Peyer's patch (tissue), 4 donors: ENCODE measurements at regions not wholly inside any gene's neighbourhood (a gene's known extent, or its start where the extent isn't known, plus 50 kb on each side); places are given as distances from the start of the nearest gene placed in this dataset.

ENCODE experiments used
- DNase-seq, 3 donors: peaks; one replicate each; pipeline ENCODE4 v3.0.0-alpha.2; 2017 to 2019
- H3K27ac ChIP-seq, 4 donors: fragments of 200-600 bp; sonication (generic); one replicate each; pipeline ENCODE4 v1.5.1; 2016 to 2019
- H3K27me3 ChIP-seq, 2 donors: fragments of 200-600 bp; sonication (generic); one replicate each; pipeline ENCODE4 v1.5.1; 2019
- H3K36me3 ChIP-seq, 3 donors: fragments of 200-600 bp; sonication (generic); one replicate each; pipeline ENCODE4 v1.5.1; 2016 to 2019
- H3K4me1 ChIP-seq, 4 donors: fragments of 200-600 bp; sonication (generic); one replicate each; pipeline ENCODE4 v1.5.1; 2016 to 2019
- H3K4me3 ChIP-seq, 4 donors: fragments of 200-600 bp; sonication (generic); 1 replicate in 3 of 4; 2 replicates in 1 of 4; pipeline ENCODE4 v1.5.1; 2016 to 2019; ENCODE audit warnings: mild to moderate bottlenecking in 1 of 4
- H3K9me3 ChIP-seq, 4 donors: fragments of 200-600 bp; sonication (generic); one replicate each; pipeline ENCODE4 v1.5.1; 2016 to 2019; ENCODE audit warnings: mild to moderate bottlenecking in 1 of 4
- CTCF ChIP-seq, 6 experiments: fragments of 450-650 bp in 4 of 6; fragments of 200-600 bp in 2 of 6; sonication (generic) in 1 of 6; IDR thresholded peaks; one replicate each; pipeline ENCODE4 v1.5.1; 2017 to 2019; ENCODE audit warnings: antibody characterized with exemption in 6 of 6, mild to moderate bottlenecking in 3 of 6, moderate library complexity in 1 of 6
- POLR2A ChIP-seq, 2 donors: fragments of 450-650 bp; IDR thresholded peaks; one replicate each; pipeline ENCODE4 v1.5.1; 2017; ENCODE audit warnings: antibody characterized with exemption in 2 of 2, mild to moderate bottlenecking in 2 of 2, moderate library complexity in 2 of 2

- no peaks in the 10 kb centered on the region for H3K27me3 ChIP-seq
- H3K27ac ChIP-seq, result no peak overlapping the region
- H3K9me3 ChIP-seq, result no peaks in the 10 kb centered on the region
- no peak overlapping the region for H3K4me3 ChIP-seq
- no peaks in the 10 kb centered on the region for H3K36me3 ChIP-seq
- no peak for DNase-seq
- TF ChIP-seq CTCF (IDR thresholded peaks at IDR 0.05), result no peak
- TF ChIP-seq POLR2A (IDR thresholded peaks at IDR 0.05), result no peak
- peaks cover 0 to 5% (median 0%) of the 10 kb centered on the region in 4 donors for H3K4me1 ChIP-seq
These were observed 50.8 kb upstream of the ANP32A start for GRCh38 chr15:68871507-68871906.

GRCh38 chr15:68874788-68875187 is 54.1 kb upstream of the ANP32A start:
- no peaks in the 10 kb centered on the region for H3K27me3 ChIP-seq
- H3K36me3 ChIP-seq, result no peaks in the 10 kb centered on the region
- H3K27ac ChIP-seq, result no peak overlapping the region
- DNase-seq, result no peak
- no peaks in the 10 kb centered on the region for H3K9me3 ChIP-seq
- TF ChIP-seq CTCF (IDR thresholded peaks at IDR 0.05), result no peak
- H3K4me1 ChIP-seq, result peaks cover 0 to 5% (median 0%) of the 10 kb centered on the region in 4 donors
- no peak overlapping the region for H3K4me3 ChIP-seq

DNA sequence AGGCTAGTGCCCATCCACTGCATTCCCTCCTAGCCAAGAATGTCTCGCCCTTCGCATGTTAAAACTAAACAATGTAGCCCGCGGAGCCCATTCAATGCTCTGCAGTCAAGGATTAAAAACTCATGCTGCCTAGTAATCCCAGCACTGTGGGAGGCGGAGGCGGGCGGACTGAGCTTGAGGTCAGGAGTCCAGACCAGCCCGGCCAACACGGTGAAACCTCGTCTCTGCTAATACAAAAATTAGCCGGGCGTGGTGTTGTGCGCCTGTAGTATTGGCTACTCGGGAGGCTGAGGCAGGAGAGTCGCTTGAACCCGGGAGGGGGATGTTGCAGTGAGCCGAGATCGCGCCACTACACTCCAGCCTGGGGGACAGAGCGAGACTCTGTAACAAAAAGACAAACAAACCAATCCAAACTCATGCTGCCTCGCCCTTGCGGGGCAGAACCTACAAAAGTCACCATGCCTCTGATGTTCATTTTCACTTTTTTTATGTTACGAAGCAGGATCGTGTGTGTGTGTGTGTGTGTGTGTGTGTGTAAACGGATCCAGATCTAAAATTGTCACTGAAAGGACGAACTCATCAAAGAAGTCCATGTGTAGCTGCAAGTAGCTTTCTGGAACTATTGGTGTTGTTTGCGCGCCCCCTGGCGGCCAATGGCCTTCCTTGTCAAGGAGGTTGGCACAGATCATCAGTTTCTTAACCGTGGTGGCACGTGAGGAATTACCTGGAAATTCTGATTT is 54.8 kb upstream of the SPESP1 start:
- Histone ChIP-seq H3K36me3 (no peaks in the 10 kb centered on the region), H3K4me3 (peak overlapping the region in 2 of 4 donors; percentile 36 to 40), H3K27ac (no peak overlapping the region), H3K4me1 (peaks cover 0 to 5% (median 0%) of the 10 kb centered on the region in 4 donors), H3K27me3 (no peaks in the 10 kb centered on the region), H3K9me3 (no peaks in the 10 kb centered on the region)
- TF ChIP-seq POLR2A (IDR thresholded peaks at IDR 0.05), result no peak
- TF ChIP-seq CTCF (IDR thresholded peaks at IDR 0.05), result peak; percentile 73 to 96 (median 92)
- peak; percentile 90 to 96 (median 92) for DNase-seq

DNA sequence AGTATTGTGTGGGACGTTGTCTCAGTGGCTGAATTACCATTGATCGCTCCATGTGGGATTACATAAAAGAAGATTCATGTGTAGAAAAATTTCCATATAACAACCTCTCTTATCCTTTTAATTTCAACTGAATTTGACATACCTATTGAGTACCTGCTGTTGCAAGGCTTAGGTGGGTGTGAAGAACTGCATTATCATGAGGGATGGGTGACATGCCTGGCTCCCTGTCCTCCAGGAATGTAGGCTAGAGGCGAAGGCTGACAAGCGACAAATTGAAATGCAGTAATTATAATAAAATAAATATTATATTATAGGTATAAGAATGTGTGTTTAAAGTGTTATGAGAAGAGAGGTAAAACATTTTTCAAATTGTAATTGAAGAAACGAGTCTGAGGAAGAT is 52.7 kb upstream of the SPESP1 start:
- H3K27me3 ChIP-seq, result no peaks in the 10 kb centered on the region
- no peaks in the 10 kb centered on the region for H3K36me3 ChIP-seq
- no peak for DNase-seq
- peaks cover 0 to 5% (median 0%) of the 10 kb centered on the region in 4 donors for H3K4me1 ChIP-seq
- no peak overlapping the region for H3K4me3 ChIP-seq
- no peaks in the 10 kb centered on the region for H3K9me3 ChIP-seq
- TF ChIP-seq POLR2A (IDR thresholded peaks at IDR 0.05), result no peak
- TF ChIP-seq CTCF (IDR thresholded peaks at IDR 0.05), result no peak
- H3K27ac ChIP-seq, result no peak overlapping the region

- Histone ChIP-seq H3K4me1 (peaks cover 0 to 2% (median 0%) of the 10 kb centered on the region in 4 donors), H3K27me3 (no peaks in the 10 kb centered on the region), H3K9me3 (no peaks in the 10 kb centered on the region), H3K4me3 (no peak overlapping the region), H3K36me3 (no peaks in the 10 kb centered on the region), H3K27ac (no peak overlapping the region)
- TF ChIP-seq CTCF (IDR thresholded peaks at IDR 0.05) (no peak), POLR2A (IDR thresholded peaks at IDR 0.05) (no peak)
- no peak for DNase-seq
These were observed 49.9 kb upstream of the SPESP1 start for GRCh38 chr15:68880382-68880781.
